Ishikawa (cell line): ENCODE measurements at regions not wholly inside any gene's neighbourhood (a gene's known extent, or its start where the extent isn't known, plus 50 kb on each side); places are given as distances from the start of the nearest gene placed in this dataset.

Experiments used
- CEBPB ChIP-seq: IDR thresholded peaks from 2 replicates; pipeline ENCODE4 v1.6.1; 2012
- CREB1 ChIP-seq: IDR thresholded peaks from 2 replicates; pipeline ENCODE4 v1.6.1; 2012; ENCODE audit warnings: low read depth
- EGR1 ChIP-seq: IDR thresholded peaks from 2 replicates; pipeline ENCODE4 v1.6.1; 2012
- EP300 ChIP-seq: IDR thresholded peaks from 2 replicates; pipeline ENCODE4 v1.6.1; 2012; ENCODE audit warnings: borderline replicate concordance
- FOXM1 ChIP-seq: IDR thresholded peaks from 2 replicates; pipeline ENCODE4 v1.6.1; 2012; ENCODE audit warnings: low read depth, borderline replicate concordance
- MAX ChIP-seq: IDR thresholded peaks from 2 replicates; pipeline ENCODE4 v1.6.1; 2012
- NFIC ChIP-seq: IDR thresholded peaks from 2 replicates; pipeline ENCODE4 v1.6.1; 2012
- RAD21 ChIP-seq: IDR thresholded peaks from 2 replicates; pipeline ENCODE4 v1.6.1; 2012; ENCODE audit warnings: low read depth
- REST ChIP-seq: IDR thresholded peaks from 2 replicates; pipeline ENCODE4 v1.6.1; 2012; ENCODE audit warnings: low read depth, mild to moderate bottlenecking
- TAF1 ChIP-seq: IDR thresholded peaks from 2 replicates; pipeline ENCODE4 v1.6.1; 2012; ENCODE audit warnings: low read depth, mild to moderate bottlenecking
- TCF12 ChIP-seq: IDR thresholded peaks from 2 replicates; pipeline ENCODE4 v1.6.1; 2012; ENCODE audit warnings: low read depth
- TEAD4 ChIP-seq: IDR thresholded peaks from 2 replicates; pipeline ENCODE4 v1.6.1; 2012
- USF1 ChIP-seq: IDR thresholded peaks from 2 replicates; pipeline ENCODE4 v1.6.1; 2012
- YY1 ChIP-seq: IDR thresholded peaks from 2 replicates; pipeline ENCODE4 v1.6.1; 2012; ENCODE audit warnings: low read depth
- ZBTB7A ChIP-seq: IDR thresholded peaks from 2 replicates; pipeline ENCODE4 v1.6.1; 2012; ENCODE audit warnings: low read depth

- no peak for TF ChIP-seq CEBPB
Measured at GRCh38 chr5:156025656-156026055, 301.3 kb upstream of the SGCD start.

- TF ChIP-seq RAD21 (no peak), ZBTB7A (no peak), FOXM1 (no peak), EGR1 (no peak)
Measured at GRCh38 chr5:156031181-156031580, 295.8 kb upstream of the SGCD start.

- TF ChIP-seq NFIC (no peak), USF1 (no peak), EGR1 (no peak), CEBPB (no peak), CREB1 (no peak), TEAD4 (no peak), EP300 (no peak), RAD21 (no peak), TCF12 (no peak), REST (no peak), FOXM1 (no peak), MAX (no peak), TAF1 (no peak), ZBTB7A (no peak), YY1 (no peak)
Measured at GRCh38 chr5:156036640-156037039, 290.3 kb upstream of the SGCD start.

GRCh38 chr5:156037151-156037909, 289.6 kb upstream of the SGCD start:
- no peak for TF ChIP-seq TCF12
- TF ChIP-seq TEAD4 = no peak
- TF ChIP-seq CEBPB = no peak
- no peak for TF ChIP-seq NFIC
- no peak for TF ChIP-seq REST
- no peak for TF ChIP-seq EP300

- TF ChIP-seq ZBTB7A (no peak), CEBPB (no peak)
Measured at GRCh38 chr5:156042726-156043125, 284.2 kb upstream of the SGCD start.

GRCh38 chr5:156043351-156043750, 283.6 kb upstream of the SGCD start:
- TF ChIP-seq NFIC (no peak), RAD21 (no peak), USF1 (no peak), CEBPB (no peak), TEAD4 (no peak), MAX (no peak), ZBTB7A (no peak), EP300 (no peak), REST (no peak), EGR1 (no peak), CREB1 (no peak), YY1 (no peak), TCF12 (no peak), FOXM1 (no peak), TAF1 (no peak)
